GM19043 (cell line): ENCODE measurements at regions not wholly inside any gene's neighbourhood (a gene's known extent, or its start where the extent isn't known, plus 50 kb on each side); places are given as distances from the start of the nearest gene placed in this dataset.

Experiments
- ATAC-seq: cut with Tn5 transposase; IDR thresholded peaks from one replicate; pipeline ENCODE4 v1.9.1; 2021; ENCODE audit warnings: low read depth; ENCODE audit not compliant: unreplicated experiment

DNA sequence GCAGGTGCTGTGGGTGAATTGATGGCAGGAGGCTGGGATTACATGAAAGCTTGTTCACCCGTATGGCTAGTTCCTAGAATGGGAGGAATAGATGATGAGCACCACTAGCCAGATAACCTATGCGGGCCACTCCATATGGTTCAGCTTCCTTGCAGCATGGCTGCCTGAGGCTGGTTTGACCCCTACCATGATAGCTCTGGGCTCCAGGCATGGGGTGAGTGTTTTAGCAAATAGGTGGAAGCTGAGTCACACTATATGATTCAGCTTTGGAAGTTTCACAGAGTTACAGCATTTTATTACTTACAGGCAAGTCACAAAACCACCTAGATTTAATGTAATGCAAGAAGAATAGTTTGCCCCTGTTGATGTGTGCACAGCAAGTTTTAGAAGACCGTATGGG lies 603.2 kb downstream of the STIM2 start:
- ATAC-seq = no peak

DNA sequence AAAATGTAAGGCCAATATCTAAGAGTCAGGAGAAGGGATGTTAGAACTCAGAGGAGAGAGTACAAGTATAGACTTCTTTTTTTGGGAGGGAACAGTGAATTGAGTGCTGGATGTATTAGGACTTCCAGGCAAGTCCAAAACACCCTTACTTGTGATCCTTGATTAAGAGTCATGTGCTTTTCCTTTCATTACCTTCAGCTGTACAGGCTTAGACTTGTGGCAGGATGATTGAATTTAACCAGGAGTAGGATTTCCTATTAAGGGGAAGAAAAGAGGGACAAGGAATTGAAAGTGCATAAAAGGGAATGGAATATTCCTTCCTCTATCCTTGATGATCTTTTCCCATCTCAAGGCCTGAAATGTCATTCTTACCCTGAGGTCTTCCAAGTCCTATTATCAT lies 606.7 kb downstream of the STIM2 start:
- ATAC-seq = no peak

DNA sequence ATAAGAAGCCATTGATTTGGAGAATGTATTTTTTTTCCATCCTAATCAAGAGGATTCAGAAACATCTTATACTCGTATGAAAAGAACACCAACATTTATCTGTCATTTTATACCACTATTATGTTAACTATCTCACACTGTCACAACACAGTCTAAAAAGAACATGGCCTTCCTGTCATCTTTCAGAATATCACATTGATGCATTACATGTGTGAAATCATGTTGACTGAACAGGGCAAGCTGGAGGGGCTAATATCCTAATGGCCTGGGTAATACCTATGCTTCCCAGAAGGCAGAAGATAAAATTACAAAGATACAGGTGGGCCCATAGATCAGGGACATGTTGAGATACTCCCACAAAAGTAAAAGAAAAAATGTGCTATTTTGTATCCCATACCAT lies 611.7 kb downstream of the STIM2 start:
- ATAC-seq = no peak

DNA sequence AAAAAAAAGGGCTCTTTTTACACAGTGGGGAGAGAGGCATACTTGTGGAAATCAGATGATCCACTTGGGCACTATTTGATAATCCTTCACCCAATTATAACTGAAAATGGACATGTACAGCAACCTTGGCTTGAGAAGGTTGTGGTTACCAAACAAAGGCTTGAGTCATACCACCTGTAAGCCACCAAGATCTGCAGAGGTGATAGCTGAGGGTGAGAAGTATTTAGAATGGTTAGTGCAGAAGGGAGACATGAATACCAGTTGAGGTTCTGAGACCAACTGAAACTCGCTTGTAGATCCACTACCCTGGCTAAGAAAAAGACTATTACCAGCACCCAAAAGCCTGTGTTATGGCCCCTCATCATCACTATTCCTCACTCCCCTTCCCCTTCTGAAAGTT lies 614.0 kb downstream of the STIM2 start:
- no peak for ATAC-seq

DNA sequence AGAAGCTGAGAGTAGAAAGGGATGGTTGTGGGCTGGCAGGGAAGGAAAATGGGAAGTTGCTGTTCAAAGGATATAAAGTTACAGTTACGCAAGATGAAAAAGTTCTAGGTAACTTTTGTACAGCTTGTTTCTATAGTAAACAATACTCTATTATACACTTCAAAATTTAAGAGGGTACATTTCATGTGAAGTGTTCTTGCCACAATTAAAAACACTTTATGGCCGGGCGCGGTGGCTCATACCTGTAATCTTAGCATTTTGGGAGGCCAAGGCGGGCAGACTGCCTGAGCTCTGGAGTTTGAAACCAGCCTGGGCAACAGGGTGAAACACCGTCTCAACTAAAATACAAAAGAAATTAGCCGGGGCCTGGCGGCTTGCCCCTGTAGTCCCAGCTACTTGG lies 623.6 kb downstream of the STIM2 start:
- no peak for ATAC-seq

DNA sequence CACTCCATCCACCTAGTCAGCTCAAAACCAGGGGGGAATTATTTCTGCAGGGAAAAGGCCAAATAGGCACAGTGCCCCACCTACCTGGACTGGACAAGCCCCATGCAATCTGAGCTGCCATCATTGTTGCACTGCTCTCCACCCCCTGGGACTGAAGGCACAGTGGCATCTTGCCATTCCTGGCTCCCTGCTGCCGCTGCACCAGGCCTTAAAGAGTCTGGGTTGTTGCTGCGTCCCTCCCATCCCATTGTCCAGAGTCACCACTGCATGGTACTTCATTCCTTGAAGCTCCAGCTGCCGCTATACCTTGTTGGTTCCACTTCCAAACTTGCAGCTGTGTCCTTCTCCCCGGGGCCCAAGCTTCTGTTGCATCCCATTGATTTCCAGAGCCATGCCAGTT lies 629.7 kb downstream of the STIM2 start:
- no peak for ATAC-seq

DNA sequence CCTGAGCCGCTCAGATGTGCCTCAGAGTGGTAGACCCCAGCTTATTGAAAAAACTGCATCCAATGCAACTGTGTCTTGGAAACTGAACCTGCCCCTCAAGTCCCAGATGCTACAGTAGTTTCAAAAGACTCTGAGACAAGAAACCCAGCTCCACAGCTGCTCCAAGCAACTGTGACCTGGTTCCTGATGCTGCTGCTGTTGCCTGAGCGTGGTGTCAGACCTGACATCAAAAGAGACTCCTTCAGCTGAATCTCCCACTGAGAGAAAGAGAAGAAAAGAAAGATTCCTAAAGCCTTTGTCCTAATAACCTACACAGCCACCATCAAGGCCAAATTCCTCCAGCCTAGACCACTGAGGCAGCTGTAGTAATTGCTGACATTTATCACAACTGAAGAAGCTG lies 630.1 kb downstream of the STIM2 start:
- ATAC-seq = no peak

DNA sequence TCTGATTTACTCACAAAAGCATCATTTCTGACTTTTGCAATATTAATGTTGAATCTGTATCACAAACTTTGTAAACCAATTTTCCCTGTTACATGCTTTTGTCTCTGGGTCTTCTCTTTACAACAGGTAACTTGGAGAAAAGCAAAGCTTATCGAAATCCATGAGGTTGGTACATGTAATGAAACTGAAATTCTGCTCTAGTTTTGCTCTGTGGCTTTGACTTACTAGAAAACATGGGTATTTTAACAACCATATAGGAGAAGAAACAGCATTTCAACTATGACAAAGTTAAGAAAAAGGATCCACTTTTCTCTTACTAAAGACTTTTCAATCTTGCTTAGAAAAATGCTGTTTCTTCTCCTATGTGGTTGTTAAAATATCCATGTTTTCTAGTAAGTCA lies 645.8 kb downstream of the STIM2 start:
- ATAC-seq = no peak

DNA sequence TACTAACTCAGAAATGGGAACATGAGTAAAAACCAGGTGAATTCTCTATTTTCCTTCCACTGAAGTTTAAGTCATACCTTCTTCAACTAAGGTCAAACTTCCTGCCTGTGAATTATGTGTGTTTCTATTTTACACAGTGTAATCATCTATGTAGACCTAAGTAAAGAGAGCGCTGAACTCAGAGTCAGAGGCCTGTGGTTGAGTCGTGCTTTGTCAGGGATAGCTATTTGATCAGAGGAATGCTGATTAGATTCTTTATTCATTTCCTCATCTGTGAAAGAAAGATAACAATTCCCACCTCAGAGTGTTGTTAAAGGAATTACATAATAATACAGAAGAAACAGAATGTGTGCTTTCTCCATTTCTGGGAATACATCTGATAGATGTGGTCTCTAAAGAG lies 654.1 kb downstream of the STIM2 start:
- no peak for ATAC-seq

DNA sequence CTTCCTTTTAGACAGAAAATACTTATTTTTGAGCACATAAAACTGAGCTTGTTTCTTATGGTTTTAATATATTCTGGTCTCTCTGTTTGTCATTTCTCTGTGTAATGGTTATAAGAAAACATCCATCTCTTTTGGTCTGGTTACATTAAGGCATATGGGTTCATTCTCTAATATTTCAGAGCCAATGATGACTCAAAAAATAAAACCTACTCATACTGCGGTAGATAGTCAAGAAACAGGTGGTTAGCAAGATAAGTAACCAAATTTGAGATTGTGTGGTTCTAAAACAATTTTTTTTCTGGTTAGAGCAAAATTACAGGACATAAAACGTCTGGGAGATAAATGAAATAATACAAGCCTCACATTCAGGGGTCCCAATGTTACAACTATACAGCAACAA lies 654.5 kb downstream of the STIM2 start:
- ATAC-seq = no peak

DNA sequence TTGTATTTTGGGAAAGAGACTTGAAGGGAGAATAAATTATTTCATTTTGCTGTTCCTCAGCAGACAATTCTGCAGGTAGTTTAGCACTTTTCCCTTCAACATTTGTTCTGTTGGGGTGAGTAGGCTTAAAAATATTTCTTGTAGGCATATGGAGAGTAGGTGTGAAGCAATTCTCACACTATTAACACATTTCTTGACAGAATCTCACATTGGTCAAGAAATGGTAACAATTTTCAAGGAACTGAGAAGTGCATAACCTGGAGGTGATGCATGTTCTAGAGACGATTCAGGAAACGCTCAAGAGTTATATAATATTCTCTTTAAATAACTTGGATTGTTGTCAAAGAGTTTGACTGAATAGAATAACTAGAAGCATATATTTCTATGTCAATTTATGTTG lies 658.2 kb downstream of the STIM2 start:
- ATAC-seq = no peak

DNA sequence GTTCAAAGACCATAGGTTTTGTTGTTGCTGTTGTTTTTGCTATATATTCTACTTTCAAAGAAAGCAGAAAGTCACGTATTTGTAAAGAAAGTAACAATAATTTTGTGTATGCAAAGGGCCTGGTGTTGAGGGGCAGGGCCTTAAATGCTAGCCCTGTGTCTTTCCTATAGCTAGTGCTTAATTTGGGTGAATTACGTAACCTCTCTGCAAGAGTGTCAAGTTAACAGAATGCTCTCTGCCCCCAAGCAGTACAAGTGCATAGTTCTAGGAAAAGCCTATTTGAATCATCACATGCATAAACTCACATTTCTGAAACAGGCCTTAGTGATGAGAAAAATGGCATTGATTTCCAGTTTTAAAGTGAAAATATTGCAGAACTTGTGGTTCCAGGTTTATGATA lies 663.6 kb downstream of the STIM2 start:
- ATAC-seq = no peak

DNA sequence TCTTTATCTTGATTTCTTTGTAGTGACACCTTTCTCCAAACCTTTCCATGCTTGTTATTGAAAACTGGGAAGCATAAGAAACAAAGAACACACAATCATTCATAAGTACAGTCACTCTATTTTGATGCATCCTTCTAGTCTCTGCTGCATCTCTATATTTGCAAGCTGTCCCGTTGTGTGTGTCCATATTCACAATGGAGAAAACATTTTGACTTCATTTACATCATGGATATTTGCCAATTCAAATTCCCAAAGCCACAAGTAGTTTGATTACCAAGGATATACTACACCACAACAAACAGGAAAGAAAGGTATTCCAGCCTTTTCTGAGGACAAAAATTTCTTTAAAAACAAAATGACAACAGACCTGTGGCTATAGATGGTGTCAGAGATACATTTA lies 673.8 kb downstream of the STIM2 start:
- no peak for ATAC-seq

DNA sequence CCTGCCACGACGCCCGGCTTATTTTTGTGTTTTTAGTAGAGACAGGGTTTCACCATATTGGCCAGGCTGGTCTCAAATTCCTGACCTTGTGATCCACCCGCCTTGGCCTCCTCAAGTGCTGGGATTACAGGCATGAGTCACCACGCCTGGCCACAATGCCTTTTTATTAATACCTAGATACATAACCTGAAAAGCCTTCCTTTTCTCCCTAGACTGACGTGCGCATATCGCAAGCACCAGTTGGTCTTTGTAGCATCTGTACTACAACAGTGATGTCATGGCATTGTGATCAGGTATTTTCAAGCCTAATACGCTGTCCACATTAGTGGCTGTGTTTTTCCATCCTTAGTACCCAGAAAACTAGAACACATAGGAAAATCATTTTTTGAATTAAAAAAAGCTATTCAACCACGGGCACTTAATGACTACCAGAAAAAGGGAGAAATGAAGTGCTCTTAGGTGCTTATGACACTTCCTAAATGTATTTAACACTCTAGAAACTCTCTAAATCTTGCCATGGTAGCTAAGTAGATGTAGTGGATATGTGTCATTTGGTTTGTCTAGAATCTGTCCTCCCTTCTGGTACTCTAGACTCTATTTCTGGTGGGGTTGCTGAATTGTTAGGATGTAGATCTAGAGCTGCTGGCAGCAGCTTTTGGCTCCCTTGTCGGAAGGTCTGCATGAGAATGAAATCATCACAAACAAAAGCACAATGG lies 707.8 kb downstream of the STIM2 start:
- no peak for ATAC-seq

DNA sequence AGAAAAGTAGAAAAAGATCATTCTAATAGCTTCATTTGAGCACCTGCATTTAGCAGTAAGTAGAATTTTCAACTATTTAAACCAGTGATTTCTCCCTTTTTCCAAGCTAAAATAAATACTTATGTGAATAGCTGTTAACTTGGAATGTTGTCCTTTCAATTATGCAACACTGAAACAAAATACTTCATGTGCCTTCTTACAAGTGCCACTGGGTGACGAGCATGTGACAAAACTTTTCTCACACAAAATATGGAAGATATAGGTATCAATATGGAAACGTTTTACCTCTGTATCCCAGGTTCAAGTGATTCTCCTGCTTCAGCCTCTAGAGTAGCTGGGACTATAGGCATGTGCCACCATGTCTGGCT lies 708.3 kb downstream of the STIM2 start:
- ATAC-seq = no peak

DNA sequence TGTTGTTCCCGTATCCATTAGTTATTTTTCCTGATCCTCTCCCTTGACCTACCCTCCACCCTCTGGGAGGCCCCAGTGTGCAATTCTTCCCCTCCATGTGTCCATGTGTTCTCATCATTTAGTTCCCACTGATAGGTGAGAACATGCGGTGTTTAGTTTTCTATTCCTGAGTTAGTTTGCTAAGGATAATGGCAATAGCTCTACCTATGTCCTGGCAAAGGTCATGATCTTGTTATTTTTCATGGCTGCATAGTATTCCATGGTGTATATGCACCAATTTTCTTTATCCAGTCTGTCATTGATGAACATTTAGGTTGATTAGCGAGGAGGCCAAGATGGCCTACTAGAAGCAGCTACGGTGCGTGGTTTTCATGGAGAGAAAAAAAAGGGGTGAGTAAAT lies 714.1 kb downstream of the STIM2 start:
- ATAC-seq = no peak

DNA sequence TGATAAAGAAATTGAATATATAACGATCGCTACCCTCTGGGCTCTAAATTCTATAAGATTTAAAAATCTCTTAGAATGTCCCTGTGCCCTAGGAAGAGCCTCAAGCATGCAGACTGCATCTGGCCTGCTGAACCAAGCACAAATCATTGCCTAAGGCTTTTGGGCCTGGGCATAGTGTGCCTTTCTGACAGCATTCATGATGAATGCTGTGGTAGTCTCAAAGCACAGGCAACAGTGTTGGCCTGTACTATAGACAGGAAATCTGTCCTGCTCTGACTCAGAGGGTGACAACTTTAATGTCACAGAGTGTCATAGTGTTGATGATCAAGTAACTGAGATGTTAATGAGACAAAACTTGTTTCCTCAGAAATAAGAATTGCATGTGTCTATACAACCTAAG lies 717.3 kb downstream of the STIM2 start:
- no peak for ATAC-seq

DNA sequence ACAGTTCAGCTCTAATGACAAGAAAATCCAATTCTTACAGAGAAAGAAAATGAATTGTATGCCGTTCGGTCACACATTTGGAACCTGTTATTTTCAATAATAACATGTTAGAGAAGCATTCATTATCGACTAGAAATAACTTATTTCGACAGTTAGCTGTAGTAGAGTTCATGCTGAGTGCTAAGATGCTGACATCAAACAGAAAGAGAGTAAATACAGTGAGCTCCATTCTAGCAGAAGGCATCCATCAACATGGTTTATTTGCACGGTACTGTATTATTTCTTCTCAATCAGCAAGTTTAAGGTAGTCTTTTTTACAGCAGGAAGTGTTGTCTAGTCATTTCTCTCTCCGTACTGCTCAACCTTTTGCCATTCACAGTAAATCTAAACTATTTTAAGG lies 732.1 kb downstream of the STIM2 start:
- no peak for ATAC-seq

DNA sequence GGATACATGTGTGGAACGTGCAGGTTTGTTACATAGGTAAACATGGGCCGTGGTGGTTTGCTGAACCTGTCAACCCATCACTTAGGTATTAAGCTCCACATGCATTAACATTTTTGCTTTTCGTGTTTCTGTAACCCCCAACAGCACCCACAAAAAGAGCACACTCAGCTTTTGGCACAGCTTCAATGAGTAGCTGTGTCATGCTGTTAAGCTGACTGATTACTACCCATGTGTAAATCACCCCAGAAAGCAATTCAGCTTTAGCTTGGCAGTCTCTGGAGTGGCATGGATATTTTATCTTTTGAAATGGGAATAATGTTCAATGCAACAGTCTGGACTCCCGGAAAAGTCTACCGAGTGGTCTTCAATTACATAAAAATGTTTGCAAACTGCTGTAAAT lies 734.3 kb downstream of the STIM2 start:
- no peak for ATAC-seq

DNA sequence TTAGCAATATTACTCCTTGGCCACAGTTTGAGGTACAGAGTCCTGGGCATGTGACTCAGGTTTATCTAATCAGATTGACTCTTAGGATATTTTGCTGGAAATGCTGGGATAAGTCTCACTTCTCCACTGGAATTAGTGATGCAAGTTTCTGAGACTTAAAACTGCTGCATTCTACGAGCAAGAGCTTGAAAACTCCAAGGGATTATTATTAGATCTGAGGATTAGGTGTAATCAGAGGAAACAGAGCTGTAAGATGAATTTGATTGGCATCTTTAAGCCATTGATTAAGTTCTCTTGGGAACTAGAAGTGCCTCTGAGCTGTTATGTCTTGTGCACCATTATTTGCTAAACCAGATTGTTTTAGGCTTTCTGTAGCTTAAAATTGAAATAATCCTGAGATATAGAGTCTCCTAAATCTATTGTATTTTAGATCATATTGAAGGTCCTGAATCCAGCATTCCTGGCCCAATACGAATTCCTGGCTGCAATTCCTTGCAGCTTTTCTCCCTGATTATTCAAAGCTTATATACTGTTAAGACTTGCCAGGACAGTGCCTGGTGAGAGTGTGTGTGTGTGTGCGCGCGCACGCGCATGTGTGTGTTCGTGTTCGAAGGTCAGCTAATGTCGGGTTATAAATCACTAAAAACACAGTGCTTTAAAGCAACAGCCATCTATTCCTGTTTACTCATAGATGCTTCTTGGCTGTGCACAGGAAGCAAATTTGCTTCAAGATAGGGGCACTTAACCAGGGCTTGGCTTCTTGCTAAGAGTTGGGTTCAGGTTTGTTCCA lies 735.1 kb downstream of the STIM2 start:
- ATAC-seq = no peak

DNA sequence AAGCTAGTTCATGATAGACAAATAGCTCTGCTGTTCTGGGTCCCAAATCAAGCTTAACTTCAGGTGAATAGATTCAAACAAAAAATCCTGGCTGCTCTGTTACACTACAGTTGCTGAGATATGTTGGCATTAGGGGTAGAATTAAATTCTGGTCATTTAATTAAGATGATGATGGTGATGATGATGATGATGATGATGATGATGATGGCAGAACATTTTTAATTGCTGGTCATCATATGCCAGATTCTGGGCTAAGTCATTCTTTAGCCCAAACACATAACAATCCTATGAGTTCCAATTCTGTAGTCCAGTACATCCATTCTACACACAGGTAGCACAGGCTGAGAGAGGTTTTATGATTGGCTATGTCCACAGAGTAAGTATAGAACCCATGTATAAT lies 741.5 kb downstream of the STIM2 start:
- ATAC-seq = no peak

DNA sequence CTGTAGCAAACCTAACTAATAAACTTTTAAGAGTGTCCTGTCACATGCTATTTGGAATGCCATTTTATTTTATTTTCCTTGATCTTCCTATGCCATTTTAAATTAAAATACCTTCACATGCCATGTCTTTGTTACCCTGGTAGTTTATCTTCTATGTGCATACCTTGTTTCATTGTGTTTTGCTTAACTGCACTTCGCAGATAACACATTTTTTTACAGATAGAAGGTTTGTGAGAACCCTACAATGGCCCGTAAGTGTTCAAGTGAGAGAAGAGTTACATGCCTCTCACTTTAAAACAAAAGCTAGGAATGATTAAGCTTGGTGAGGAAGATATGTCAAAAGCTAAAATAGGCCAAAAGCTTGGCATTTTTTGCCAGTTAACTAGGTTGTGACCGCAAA lies 744.1 kb downstream of the STIM2 start:
- no peak for ATAC-seq
